Astrocyte (in vitro differentiated cells and primary cell): ENCODE measurements at regions not wholly inside any gene's neighbourhood (a gene's known extent, or its start where the extent isn't known, plus 50 kb on each side); places are given as distances from the start of the nearest gene placed in this dataset.

ENCODE experiments used
- CTCF ChIP-seq: IDR thresholded peaks from 2 replicates; pipeline ENCODE4 v1.5.1; 2011; ENCODE audit warnings: low read depth, mild to moderate bottlenecking, inconsistent platforms, low read length, moderate library complexity; ENCODE audit not compliant: insufficient read depth
- EZH2 ChIP-seq: IDR thresholded peaks from 2 replicates; pipeline ENCODE4 v1.6.1; 2012; ENCODE audit warnings: mild to moderate bottlenecking, low read length, inconsistent platforms; ENCODE audit not compliant: insufficient read depth

DNA sequence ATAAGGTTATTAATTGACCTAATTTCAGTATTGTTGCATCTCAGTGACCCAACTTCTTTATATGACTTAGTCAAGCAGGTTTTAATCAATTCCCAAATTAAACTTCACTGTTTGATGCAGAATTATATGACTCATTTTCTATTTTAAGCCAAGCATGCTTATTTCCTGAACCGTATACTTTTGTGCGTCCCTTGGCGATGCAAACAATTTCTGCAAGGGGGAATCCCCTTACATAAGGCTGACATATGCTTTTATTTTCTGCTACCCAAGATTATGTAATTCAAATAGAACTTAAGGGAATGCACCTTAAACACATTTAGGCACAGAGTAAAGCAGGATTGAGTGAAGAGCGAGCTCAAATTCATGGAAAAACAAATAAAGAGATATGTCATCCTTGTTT lies 303.9 kb downstream of the PDCD6IP start:
- TF ChIP-seq CTCF (no peak), EZH2 (no peak)
